ENCODE measurements at regions not wholly inside any gene's neighbourhood (a gene's known extent, or its start where the extent isn't known, plus 50 kb on each side); places are given as distances from the start of the nearest gene placed in this dataset.
"Not testable (repeated sequence)": the region's sequence is repeated elsewhere in the genome, so short reads cannot be mapped to it uniquely, and the experiment has no call there.

DNA sequence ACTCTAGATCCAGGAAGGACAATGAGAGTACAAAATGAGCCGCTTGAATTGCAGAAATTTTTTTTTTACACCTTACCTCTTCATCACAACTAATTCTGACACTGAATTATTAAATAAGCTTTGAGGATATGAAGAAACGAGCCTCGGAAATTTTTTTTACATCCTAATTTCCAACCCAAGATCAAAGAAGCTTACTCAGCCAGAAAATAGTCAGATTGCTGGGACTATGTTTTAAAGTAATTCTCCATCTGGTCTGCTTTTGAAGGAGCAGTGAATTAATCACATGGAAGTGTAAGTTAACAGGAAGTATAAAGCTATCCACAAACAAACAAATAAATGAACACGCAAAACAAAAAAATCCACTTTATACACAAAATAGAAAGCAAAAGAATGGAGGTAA is 437.0 kb upstream of the KCNMB2 start:
- DNase-seq (ENCODE audit: low spot score) = no peak

GRCh38 chr3:178099862-178100261 is 436.4 kb upstream of the KCNMB2 start:
- no peak for DNase-seq (ENCODE audit: low spot score)

DNA sequence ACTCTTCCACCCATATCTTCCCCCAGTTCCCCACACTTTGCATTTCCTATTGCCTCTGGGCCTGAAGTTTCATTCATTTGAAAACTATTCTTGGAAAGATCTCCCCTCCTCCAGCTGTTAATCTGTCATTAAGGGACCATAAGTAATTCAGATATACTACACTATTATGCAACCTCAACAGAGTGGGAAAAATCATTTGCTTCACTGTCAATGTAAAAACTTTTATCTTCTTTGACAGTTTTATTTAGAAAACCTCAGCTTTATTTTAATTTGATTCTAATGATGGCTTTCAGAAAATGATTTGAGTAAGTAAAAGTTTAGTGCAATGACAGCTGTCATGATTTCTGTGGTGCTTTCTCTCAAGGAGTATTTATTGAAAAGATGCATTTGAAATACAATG is 435.3 kb upstream of the KCNMB2 start:
- DNase-seq (ENCODE audit: low spot score) = no peak

DNA sequence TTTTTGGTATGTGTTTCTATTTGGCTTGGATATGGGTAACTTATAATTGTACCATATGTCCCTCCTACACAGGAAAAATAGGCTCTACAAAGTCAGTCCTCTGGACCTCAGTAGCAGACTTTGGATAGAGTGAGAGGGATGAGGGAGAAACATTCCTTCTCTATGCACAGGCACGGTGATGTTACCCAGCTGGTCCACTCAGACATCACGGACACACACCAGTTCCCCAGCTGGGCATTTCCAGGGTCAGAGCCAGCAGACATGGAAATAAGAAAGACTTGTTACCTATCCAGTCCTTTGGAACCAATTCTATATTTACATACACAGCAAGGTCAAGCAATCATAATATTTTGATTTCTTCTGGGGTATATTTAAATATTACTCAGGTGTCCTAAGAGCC is 433.1 kb upstream of the KCNMB2 start:
- DNase-seq (ENCODE audit: low spot score) = no peak

GRCh38 chr3:178107804-178108203 is 428.4 kb upstream of the KCNMB2 start:
- no peak for DNase-seq (ENCODE audit: low spot score)

DNA sequence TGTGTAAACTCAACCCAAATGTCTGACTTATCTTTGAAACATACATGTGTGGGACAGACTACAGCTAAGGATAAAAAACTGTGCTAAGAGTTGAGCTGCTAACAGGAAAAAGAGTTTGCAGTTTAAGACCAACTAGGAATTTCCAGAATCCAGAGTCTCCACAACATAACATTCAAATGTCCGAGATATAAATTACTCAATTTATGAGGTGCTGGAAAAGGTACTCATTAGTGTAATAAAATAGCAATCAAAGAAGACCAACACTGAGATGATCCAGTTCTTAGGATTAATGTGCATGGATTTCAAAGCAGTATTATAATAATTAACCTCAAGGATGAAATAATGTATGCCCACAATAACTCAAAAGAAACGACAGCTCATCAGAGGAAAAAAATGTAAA is 426.5 kb upstream of the KCNMB2 start:
- DNase-seq (ENCODE audit: low spot score) = no peak

- DNase-seq (ENCODE audit: low spot score) = peak; percentile 5
These were observed 424.1 kb upstream of the KCNMB2 start for GRCh38 chr3:178112134-178112533.

- not testable (repeated sequence) for DNase-seq (ENCODE audit: low spot score)
These were observed 423.7 kb upstream of the KCNMB2 start for GRCh38 chr3:178112552-178112951.

GRCh38 chr3:178117641-178118040 is 418.6 kb upstream of the KCNMB2 start:
- DNase-seq (ENCODE audit: low spot score) = no peak

- not testable (repeated sequence) for DNase-seq (ENCODE audit: low spot score)
These were observed 416.5 kb upstream of the KCNMB2 start for GRCh38 chr3:178119608-178120295.

- no peak for DNase-seq (ENCODE audit: low spot score)
These were observed 415.9 kb upstream of the KCNMB2 start for GRCh38 chr3:178120367-178120766.

GRCh38 chr3:178126686-178127085 is 409.6 kb upstream of the KCNMB2 start:
- DNase-seq (ENCODE audit: low spot score) = no peak

DNA sequence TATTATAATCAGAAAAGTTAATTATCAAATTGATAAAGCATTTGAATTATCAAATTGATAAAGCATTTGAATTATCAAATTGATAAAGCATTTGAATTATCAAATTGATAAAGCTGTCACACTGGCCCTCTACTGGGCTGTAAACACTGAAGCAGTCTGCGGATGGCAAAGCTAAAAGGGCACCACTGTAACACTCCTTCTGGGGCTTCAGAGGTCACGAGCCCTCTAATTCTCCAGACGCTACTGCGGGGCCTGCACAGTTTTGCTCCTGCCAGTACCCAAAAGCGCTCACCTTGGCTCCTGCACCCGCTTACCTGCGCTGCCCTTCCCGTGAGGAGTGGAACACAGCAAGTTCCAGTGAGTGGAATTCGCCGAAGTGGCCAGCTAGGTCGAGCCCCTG is 409.0 kb upstream of the KCNMB2 start:
- no peak for DNase-seq (ENCODE audit: low spot score)

GRCh38 chr3:178129109-178129508 is 407.1 kb upstream of the KCNMB2 start:
- DNase-seq (ENCODE audit: low spot score) = no peak

DNA sequence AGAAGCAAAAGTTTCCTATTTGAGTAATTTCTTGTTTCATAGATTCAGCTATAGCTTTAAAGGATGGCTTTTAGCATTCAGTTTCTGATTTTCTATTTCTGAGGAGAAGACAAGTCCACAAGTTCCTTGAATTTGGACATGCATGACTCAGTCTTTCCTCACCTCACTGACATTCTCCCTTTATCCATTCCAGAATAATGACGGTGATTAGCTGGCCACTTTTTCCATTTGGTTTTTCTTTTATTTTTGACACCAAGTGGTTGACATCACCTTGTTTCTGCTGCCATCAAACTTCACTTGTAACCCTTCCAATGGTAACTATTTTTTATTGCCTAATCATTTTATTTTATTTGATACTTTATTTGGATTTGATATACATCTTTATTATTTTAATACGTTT is 404.4 kb upstream of the KCNMB2 start:
- DNase-seq (ENCODE audit: low spot score) = no peak

DNA sequence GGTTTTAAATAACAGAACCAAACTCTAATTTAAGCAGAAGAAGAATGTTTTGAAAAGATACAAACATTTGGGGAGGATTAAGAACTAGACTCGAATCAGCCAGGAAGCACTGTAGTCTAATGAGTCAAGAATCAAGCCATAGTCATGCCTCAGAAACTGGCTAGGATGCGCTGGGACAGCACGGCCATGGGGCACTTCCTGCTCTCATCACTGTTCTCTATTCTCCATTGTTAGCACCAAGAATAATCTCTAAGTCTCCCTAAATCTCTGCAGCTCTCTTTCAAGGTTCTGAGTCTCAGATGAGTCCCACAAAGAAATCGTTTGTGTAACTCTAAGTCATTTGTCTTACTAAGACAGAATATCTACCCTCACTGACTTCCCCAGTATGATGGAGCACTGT is 399.0 kb upstream of the KCNMB2 start:
- DNase-seq (ENCODE audit: low spot score) = no peak

- no peak for DNase-seq (ENCODE audit: low spot score)
These were observed 398.4 kb upstream of the KCNMB2 start for GRCh38 chr3:178137831-178138230.

GRCh38 chr3:178139116-178139515 is 397.1 kb upstream of the KCNMB2 start:
- no peak for DNase-seq (ENCODE audit: low spot score)

GRCh38 chr3:178140531-178141304 is 395.5 kb upstream of the KCNMB2 start:
- no peak for DNase-seq (ENCODE audit: low spot score)

- not testable (repeated sequence) for DNase-seq (ENCODE audit: low spot score)
These were observed 394.9 kb upstream of the KCNMB2 start for GRCh38 chr3:178141305-178141684.

DNA sequence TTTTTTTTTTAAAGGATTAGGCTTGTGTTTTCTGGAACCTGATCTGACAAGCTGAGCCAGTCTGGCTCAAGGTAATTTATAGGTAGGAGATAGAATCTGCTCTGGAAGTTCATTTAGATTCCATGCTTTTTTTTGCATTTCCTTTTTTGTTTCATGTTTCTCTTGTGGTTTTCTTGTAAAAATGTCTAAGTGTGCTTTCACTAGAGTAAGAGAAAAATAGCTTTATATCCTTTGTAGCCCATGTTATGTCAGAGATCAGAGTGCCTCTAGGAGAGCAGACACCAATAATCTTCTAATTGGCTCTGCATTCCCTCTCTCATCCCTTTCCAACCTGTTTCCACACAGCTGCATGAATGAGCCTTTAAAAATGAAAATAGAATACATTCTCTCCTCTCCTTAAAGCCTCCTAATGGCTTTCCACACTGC is 389.8 kb upstream of the KCNMB2 start:
- DNase-seq (ENCODE audit: low spot score) = no peak

DNA sequence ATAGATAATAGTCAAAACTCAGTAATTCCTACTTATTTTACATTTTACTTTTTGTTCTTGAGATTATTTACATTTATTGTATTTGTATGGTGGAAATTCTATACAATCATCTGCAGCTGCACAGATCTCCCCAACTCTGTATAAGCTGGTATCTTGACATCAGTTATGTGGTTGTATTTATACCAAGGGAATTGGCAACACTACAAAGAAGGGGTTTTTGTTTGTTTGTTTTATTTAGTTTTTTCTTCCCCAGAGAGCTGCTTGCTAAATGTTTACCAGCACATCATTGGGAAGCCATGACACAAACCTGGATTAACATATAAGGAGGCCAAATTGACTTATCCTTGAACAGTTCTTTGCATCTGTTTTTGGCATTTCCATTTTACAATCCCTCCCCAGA is 389.2 kb upstream of the KCNMB2 start:
- no peak for DNase-seq (ENCODE audit: low spot score)

DNA sequence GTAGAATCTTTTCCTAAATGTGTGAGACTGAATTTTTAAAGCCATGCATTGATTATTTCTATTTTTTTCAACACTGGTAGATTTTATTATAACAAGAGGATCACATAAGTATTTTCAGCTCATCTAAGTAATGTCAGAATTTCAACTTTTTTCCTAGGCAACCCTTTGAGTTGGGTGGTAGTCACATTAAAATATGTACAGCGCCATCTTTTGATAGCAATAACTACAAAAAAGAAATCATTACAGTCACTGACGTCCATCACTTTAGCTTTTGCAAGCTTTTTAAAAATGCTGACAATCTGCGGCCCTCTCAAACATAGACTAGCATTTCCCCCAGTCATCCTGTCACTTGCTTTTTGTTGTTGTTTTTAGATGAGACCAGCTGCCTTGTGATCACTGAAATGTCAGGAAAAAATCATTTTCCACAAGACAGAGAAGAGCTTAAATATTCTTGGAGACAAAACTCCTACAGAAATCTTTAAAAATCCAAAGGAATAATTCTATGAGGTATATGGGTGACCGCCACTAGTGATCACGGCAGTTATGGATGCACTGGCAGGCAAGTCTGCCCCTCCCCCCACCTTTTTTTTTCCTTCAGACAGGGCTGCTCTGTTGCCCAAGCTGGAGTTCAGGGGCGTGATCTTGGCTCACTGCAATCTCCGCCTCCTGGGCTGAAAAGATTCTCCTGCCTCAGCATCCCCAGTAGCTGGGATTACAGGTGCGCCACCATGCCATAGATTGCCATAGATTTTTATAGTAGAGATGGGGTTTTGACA is 384.0 kb upstream of the KCNMB2 start:
- DNase-seq (ENCODE audit: low spot score) = peak; percentile 6

Measured in NAMALWA (cell line).